C4-2B (cell line): ENCODE measurements at regions not wholly inside any gene's neighbourhood (a gene's known extent, or its start where the extent isn't known, plus 50 kb on each side); places are given as distances from the start of the nearest gene placed in this dataset.

ENCODE experiments used
- H3K27ac ChIP-seq: fragments of 450-650 bp; 2 replicates; pipeline ENCODE4 v1.5.1; 2017
- ZFX ChIP-seq: fragments of 450-650 bp; IDR thresholded peaks from 2 replicates; pipeline ENCODE4 v1.6.1; 2017
- TF ChIP-seq, protein P1 (sequence below): fragments of 450-650 bp; conservative IDR thresholded peaks from 2 replicates; pipeline ENCODE4 v1.5.1; 2017; ENCODE audit warnings: mild to moderate bottlenecking

DNA sequence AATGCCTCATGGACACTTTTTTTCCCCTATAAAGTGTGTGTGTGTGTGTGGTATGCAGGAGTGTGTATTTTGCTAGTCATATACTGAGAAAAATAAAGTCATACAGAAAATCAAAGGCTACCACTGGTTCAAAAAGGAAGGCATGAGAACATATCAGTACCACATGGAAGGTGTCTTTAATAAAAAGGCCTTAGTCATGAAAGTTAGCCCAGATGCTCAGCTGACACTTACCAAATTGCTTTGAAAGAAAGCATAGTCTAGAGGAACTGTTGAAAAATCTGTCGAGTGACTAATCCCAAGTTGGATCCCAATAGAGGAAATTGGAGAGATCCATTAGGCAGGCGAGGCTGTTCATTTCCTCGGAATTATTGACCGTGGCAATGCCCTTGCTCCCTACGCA, 432.9 kb upstream of the CFAP20DC start:
- H3K27ac ChIP-seq: no peak overlapping the region
- TF ChIP-seq, protein P1, sequence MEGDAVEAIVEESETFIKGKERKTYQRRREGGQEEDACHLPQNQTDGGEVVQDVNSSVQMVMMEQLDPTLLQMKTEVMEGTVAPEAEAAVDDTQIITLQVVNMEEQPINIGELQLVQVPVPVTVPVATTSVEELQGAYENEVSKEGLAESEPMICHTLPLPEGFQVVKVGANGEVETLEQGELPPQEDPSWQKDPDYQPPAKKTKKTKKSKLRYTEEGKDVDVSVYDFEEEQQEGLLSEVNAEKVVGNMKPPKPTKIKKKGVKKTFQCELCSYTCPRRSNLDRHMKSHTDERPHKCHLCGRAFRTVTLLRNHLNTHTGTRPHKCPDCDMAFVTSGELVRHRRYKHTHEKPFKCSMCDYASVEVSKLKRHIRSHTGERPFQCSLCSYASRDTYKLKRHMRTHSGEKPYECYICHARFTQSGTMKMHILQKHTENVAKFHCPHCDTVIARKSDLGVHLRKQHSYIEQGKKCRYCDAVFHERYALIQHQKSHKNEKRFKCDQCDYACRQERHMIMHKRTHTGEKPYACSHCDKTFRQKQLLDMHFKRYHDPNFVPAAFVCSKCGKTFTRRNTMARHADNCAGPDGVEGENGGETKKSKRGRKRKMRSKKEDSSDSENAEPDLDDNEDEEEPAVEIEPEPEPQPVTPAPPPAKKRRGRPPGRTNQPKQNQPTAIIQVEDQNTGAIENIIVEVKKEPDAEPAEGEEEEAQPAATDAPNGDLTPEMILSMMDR: no peak
- no peak for TF ChIP-seq ZFX

DNA sequence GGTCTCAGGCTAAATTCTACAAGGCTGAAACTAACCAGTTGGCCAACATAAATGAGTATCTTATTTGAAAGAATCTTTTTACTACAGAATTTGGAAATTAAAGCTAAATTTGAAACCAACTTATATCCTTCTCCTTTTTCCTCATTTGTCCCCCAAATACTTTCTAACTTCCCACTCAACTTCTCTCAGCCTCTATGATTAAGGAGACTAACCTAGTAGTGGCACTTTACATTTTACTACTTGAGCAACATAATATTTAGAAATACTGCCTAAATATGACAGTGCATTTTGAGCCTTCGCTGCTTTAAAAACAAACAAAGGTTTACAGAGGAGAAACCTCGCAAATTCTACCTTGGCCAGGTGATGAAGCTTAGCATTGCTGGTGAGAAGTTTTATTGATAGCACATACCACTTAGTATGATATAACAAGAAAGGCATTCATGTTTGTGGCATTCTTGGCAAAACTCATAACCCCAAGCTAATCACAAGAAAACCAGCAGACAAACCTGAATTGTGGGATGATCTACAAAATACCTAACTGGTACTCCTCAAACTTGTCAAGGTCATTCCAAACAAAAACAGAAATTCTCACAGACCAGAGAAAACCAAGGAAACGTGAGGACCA, 432.1 kb upstream of the CFAP20DC start:
- TF ChIP-seq, protein P1: no peak
- no peak for TF ChIP-seq ZFX
- no peak overlapping the region for H3K27ac ChIP-seq

DNA sequence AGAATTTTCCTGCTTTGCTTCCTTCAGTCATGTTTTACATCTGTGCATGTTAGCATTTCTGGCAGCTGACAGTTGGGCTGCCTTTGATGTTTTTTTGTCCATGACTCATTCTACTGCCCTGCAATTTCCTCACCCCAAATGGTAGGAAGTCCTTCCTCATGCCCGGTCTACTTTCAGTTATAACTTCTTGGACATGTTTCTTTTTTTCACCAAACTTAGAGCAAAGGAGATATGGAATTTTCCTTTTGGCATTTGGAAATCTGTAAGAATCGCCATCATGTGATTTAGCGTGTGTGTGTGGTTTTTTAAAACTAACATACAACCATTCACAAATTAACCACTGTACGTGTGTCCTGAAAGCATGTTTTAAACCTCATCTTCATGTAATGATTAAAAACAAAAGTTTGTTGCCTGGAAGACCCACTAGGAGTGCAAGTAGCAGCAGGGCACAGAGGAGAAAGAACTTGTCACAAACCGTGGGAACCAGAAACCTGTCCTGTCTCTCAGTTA, 430.7 kb upstream of the CFAP20DC start:
- TF ChIP-seq, protein P1: no peak
- TF ChIP-seq ZFX: no peak
- no peak overlapping the region for H3K27ac ChIP-seq

DNA sequence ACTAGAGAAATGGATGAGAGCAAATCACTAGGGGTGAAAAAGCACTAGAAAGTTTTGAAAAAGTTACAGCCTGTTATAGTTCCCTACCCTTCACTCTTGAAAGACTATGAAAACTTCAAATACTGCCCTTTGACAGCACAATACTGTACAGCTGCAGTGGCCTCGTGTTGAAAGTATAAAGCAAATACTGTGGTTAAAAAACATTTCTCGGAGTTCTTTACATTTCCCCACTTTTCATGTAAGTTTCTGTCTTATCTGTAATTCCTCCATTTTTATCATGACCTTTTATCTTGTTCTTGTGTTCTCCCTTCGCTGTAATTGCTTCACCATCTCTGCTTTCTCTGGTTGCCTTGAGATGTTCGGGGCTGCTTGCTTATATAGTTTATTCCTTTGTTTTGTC, 423.8 kb upstream of the CFAP20DC start:
- H3K27ac ChIP-seq: no peak overlapping the region
- TF ChIP-seq, protein P1: no peak

DNA sequence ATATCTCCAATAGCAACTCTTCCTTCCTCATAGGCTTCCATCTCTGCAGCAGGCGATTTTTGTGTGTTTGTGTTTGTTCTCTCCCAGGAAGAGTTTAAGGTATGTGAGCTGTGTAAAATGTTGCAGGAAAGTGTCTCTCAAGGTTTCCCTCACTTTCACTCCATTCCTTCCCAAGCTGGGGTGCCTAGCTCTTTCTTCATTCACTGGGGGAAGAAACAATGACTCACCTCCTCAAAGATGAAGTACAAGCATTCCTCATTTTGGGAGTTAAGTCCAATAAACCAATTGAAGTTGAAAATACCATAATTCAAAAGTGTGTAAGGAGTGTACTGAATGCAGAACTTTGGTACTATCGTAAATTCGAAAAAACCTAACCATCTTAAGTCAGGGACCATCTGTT, 422.7 kb upstream of the CFAP20DC start:
- no peak overlapping the region for H3K27ac ChIP-seq
- TF ChIP-seq, protein P1: no peak
- no peak for TF ChIP-seq ZFX

DNA sequence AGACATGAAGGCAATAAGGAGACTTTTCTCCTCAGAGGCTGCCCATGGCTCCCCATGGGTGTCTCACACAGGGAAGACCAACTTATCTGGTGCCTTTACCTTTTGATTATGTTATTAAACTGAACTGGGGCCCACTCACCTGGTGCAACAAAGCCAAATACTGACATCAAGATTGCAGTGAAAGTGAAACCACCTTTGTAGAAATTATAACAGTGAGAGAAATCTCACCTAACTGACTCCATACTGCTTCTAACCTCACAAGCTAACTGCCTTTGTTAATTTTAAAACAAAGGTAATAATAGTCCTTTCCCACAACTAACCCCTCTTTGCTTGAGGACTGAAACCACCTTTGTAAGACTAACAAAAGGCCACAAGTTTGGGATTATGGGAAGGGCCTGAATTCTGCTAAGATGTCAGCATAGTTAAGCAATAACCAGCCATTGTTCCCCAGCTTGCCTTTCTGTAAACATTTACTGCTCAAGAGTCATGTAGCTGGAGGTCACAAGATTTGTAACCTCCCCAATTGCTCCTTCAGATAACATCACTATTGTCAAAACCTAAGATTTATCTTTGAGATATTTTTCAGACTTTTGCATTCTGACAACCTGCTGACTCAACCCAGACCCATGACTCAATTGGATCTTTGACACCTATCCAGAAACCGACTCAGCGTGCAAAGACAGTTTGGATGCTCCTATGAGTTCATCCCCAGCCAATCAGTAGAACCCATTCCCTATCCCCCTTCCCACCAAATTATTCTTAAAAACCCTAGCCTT, 420.3 kb upstream of the CFAP20DC start:
- TF ChIP-seq ZFX: no peak
- TF ChIP-seq, protein P1: no peak
- no peak overlapping the region for H3K27ac ChIP-seq

DNA sequence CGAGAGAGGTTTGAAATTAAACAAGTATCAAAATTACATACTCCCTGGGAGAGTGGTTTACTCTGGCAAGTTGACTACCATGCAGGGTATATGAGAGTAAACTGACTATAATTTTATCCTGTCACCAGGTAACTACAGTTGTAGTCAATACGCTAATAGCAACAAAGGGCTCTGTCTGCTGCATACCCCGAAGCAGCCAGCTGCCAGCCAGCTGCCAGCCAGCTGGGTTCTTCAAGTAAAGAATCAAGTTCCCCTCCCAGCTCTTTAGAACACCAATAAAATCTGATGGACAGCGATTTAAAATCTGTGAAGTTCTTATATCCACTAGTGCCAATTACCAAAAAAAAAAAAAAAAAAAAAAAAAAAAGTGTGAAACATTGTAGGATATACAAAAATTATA, 417.7 kb upstream of the CFAP20DC start:
- H3K27ac ChIP-seq: no peak overlapping the region
- no peak for TF ChIP-seq ZFX
- TF ChIP-seq, protein P1: no peak
